UCSD-AML1 (cell line): ENCODE measurements at regions not wholly inside any gene's neighbourhood (a gene's known extent, or its start where the extent isn't known, plus 50 kb on each side); places are given as distances from the start of the nearest gene placed in this dataset.
"Not testable (repeated sequence)": the region's sequence is repeated elsewhere in the genome, so short reads cannot be mapped to it uniquely, and the experiment has no call there.

Experiments used
- DNase-seq: peaks from one replicate; lab custom pipeline; 2025; ENCODE audit not compliant: unreplicated experiment; lab: John Stamatoyannopoulos, UW

DNA sequence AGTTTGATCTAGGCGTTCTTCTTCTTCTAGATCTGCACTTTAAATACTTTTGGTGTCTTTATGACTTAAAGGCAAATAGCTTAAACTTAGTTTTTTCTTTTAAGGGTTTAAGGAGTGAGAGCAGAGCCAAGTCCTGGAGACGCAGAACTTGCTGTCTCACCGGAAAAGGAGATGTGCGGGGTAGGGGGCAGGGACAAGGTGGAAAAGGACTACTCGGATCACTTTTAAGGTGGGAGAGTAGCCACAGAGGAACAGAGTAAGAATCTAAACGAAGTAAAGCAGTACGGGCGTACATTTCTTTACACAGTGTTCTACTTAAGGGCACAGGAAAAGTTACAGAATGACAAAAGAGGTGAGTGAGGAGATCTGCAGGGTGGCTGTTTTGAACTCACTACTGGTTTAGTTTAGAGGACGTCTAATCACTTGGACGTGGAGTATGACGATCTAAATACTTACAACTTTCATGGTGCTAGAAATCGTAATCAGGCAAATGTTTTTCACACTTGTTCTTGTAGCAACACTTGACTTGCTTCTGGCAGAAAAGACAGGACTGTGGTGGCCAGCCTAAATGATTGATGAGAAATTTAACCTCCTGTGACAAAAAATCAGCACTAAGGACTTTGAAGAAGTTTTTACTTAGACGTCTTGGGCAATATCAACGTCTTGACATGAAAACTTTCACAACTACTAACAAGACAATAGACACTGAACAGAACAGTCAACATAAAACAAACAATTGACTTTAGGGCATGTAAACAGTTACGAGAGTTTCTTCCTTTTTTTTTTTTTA lies 127.0 kb downstream of the ART5 start:
- not testable (repeated sequence) for DNase-seq

DNA sequence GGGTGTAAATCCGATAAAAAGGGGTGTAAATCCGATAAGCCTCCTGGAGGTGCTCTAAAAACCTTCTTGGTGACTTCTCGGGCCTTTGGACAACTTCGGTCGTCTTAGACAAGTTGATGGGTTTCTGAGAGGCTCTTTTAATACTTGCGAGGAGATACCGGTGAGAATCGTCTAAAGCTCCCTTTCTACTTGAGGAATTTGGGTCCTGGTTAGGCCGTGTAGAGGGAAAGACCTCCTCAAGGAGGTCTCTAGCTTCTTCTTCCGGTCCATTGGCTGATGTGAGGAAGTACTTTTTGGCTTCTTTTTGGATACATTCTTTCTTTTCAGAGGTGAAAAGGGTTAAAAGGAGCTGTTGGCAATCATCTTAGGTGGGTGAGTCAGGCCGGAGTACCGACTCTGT lies 128.5 kb downstream of the ART5 start:
- not testable (repeated sequence) for DNase-seq

DNA sequence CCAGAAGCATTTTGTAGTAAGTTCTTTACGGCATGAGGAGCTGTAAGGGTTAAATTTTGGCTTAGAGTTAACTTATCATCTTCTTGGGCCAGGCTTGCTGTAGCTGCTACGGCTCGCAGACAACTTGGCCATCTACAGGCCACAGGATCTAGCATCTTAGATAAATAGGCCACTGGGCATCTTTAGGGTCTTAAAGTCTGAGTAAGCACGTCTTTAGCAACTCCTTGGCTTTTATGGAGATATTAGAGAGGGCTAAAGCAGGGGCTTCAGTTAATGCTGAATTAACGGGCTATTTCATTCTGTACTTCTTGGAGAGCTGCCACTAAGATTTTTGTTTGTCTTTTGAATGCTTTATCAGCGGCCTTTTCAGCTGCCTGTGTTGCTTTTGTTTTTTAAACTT lies 129.0 kb downstream of the ART5 start:
- DNase-seq: not testable (repeated sequence)

DNA sequence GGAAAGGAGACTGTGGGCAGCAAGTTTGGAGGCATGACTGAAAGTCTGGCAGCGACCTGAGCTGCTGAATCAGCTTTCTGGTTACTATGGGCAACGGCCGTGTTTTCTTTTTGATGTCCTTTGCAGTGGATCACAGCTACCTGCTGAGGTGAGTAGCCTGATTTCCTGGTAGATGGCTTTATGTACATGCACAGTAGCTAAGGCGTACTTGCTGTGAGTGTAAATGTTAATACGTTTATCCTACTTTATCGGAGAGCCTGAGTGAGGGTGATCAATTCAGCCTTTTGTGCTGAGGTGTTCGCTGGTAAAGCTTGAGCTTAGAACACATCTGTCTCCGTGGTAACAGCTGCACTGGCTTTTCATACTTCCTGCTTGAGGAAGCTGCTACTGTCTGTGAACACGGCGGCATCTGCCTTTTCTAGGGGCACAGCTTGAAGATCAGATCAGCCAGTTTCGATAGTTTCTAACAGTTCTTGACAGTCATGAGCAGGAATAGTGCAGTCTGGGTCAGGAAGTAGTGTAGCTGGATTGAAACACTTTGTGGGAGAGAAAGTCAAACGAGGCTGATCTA lies 129.6 kb downstream of the ART5 start:
- DNase-seq: not testable (repeated sequence)

DNA sequence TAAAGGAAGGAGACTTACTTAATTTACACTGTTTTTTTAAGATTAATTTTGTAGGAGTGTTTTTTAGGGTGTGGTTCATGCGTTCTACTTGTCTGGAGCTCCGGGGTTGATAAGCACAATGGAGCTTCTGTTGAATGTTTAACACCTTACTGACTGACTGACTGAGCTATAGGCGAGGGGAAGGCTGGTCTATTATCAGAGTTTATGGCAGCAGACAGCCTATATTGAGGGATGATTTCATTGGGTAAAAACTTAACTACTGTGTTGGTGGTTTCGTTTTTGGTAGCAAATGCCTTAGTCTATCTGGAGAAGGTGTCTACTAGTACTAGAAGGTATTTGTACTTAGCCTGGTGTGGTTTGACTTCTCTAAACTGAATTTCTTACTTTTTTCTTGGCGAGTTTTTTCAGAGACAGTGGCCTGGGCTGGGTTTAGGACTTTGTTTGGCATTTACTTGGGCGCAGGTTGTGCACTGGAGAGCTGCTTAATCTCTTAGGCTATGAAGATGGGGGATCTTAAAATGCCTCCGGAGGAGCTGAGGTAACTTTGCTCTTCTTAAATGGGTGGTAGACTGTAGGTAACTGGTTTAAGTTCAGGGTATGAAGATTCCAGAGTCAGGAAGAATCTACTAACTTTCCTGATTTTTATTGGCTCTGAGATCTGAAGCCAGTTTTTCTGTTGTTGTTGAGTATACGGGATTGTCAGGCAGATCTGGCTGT lies 130.2 kb downstream of the ART5 start:
- not testable (repeated sequence) for DNase-seq

DNA sequence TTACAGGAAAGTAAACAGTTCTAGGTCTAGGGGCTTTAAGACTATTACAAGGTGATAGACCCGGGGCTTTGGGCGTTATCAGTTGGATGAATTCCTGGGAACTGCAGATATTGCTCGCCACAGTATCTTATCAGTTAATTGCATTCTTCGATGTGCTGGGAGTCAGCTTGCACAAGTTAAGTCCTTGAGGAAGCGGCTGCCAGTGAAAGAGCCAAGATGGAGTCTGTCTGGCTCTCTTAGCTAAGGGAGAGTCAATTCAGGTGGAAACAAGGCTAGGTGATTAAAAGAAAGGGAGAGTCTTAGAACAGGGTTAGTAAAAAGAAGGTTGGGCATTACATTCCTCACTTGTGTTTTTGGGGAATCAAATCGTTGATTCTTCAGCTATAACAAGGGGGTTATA lies 130.6 kb upstream of the ZNF195 start:
- DNase-seq: not testable (repeated sequence)

DNA sequence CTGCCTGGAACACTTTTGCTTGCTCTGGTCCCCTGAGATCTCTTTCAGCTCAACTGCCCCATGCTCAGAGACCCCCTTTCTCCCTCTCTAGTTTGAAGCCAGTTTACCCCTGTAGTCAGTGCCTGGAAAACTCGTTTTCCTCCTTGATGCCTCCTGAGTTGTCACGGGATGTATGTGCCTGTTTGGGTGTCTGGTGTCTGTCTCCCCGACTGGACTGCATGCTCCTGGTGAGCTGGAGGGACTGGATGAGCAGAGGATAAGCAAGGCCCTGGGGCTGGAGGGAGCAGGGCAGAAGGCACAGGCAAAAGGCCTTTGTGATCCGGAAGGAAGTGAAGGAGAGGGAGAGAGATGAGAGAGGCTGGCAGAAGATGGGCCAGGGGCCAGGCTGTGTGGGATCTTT lies 120.3 kb upstream of the ZNF195 start:
- DNase-seq: not testable (repeated sequence)

DNA sequence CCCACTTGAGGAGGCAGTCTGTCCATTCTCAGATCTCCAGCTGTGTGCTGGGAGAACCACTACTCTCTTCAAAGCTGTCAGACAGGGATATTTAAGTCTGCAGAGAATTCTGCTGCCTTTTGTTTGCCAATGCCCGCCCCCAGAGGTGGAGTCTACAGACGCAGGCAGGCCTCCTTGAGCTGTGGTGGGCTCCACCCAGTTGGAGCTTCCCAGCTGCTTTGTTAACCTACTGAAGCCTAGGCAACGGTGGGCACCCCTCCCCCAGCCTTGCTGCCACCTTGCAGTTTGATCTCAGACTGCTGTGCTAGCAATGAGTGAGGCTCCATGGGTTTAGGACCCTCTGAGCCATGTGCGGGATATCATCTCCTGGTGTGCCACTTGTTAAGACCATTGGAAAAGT lies 119.4 kb upstream of the ZNF195 start:
- DNase-seq: not testable (repeated sequence)

DNA sequence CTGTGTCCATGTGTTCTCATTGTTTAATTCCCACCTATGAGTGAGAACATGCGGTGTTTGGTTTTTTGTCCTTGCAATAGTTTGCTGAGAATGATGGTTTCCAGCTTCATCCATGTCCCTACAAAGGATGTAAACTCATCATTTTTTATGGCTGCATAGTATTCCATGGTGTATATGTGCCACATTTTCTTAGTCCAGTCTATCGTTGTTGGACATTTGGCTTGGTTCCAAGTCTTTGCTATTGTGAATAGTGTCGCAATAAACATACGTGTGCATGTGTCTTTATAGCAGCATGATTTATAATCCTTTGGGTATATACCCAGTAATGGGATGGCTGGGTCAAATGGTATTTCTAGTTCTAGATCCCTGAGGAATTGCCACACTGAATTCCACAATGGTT lies 114.2 kb upstream of the ZNF195 start:
- DNase-seq: not testable (repeated sequence)

DNA sequence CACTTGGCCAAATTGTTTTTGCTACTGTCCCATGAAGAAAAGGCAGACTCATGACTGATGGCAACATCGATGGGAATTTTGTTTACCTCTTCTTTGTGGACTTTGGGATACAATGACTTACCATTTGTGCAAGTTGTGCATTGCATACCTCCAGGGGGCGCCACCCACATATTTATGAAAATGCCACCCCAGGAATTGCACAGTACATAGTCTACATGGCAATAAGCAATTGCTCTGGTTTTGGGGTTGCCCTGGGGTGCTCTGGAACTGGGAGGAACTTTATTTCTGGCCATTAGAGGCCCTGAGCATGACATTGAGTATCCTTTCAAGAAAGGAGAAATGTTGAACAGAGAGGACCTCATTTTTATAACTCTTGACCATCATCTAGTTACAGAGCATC lies 109.1 kb upstream of the ZNF195 start:
- DNase-seq: not testable (repeated sequence)

DNA sequence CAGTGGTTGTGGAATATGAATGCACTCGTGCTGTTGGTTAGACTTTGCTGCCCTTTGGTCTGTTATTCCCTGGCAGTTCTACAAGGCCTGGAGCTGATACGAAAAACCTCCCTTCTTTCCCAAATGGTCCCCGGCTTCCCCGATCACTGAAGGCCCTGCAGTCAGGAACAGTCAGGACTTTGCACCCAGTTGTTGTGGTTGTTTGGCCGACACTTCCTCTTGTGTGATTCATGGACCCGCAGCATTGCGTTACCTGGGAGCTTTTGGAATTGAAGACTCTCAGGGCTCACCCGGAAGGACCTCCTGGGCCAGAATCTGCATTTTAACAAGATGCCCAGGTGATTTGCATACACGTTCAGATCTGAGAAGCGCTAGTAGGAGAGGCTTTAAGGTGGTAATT lies 106.8 kb upstream of the ZNF195 start:
- DNase-seq: not testable (repeated sequence)

DNA sequence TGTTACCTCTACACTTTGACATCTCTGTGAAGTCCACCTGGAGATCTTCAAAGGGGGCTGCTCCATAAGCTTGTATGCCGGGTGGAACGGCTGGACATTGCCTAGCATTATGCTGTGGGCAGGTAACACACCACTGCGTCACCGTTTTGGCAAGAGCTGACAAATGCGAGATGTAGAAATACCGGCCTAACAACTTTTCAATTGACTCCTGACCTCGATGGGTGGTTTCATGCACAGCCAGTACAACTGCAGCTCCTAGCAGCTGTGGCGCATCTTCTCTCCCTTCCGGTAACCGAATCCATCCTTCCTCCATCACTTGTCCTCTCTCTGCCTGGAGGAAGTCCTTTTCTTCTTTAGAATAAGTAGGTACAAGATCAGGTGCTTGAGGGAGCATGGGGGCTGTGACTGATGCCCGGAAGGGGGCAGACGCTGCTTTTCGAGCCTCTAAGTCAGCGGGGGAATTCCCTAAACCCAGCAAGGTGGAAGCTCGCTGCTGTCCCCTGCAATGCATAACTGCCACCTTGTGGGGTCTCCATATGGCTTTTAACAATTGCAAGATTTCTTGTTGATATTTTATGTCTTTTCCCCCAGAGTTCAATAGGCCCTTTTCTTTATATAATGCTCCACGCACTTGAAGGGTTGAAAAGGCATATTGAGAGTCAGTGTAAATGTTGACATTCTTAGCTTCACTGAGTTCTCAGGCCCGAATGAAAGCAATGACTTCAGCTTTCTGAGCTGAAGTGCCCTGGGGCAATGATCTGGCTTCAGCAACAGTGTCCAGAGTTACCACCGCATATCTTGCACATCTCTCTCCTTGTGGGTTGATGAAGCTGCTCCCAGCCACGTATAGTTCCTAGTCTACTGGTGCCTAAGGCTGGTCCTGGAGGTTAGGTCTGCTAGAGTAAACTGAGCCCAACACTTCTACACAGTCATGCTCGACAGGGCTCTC lies 98.3 kb upstream of the ZNF195 start:
- DNase-seq: not testable (repeated sequence)

DNA sequence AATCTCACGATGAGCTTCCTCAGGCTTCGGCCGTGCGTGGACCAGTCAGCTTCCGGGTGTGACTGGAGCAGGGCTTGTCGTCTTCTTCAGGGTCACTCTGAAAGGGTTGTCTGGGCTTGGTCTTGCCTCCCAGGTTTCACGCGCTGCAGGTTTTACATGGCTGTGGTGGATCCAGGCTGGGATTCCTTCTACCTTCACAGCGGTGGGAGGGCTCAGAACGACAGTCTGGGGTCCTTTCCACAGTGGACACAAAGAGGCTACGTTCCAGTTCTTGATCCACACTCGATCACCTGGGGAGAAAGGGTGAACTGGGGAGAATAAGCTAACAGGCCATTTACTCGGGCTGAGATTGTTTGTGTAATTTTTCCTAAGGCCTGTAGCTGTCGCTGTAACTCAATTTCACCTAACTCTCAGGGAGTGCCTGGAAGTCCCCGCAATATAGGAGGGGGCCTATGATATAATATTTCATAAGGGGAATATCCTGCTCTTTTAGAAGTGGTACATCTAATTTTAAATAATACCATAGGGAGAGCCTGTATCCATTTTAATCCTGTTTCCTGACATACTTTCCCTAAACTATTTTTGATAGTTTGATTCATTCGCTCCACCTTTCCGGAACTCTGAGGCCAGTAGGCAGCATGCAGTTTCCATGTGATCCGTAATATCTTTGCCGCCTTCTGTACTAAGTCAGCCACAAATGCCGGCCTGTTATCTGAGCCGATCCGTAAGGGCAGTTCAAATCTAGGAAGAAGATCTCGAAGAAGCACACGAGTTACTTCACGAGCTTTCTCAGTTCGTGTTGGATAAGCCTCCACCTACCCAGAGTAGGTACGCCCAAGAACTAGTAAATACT lies 97.4 kb upstream of the ZNF195 start:
- DNase-seq: not testable (repeated sequence)

DNA sequence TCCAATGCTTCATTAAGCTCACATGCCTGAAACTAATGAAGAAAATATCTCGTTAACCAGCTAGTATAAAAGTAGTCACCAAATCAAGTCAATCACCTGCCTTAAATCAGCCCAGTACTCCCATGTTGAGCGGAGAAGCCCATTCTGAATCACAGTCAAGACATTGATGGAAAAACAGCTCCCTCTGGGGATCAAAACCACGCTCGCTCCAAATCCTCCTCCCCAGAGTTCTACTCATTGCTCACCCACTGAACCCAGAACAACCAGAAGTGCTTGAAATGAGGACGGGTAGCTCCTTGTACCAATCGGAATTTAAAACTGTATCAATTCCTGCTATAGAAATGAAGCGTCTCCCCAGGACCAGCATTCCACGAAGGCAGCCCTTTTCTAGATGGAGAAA lies 90.0 kb upstream of the ZNF195 start:
- not testable (repeated sequence) for DNase-seq

DNA sequence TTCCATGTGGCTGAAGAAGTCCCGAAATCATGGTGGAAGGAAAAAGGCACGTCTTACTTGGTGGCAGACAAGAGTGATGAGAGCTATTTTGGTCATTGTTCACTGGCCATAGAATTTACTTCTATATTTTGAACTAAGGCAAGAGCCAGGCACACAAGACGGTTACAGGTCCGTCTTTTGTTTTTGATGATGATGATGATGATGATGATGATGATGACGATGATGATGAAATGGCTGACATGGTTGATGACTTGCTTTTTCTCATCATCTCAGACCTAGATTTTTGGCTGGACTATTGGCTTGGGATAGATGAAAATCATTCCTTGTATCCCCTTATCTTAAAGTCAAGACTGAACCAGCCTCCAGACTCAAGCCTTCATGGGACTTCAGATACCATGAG lies 88.7 kb upstream of the ZNF195 start:
- not testable (repeated sequence) for DNase-seq

DNA sequence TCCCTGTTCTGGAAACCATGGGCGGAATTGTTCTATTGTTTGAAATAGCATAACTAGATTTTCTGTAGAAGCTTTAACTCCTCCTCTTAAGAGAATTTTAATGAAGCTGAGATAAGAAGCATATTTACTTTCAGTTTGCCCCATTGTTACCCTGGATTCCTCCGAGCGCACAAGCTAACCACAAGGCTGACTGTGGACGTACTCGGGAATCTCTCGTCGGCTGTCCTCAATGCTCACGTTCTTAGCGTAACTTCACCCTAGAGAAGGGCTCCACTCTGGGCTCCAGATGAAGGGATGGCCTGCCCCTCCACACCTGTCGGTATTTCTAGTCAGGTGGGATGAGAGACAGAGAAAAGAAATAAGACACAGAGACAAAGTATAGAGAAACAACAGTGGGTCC lies 76.7 kb upstream of the ZNF195 start:
- DNase-seq: not testable (repeated sequence)

DNA sequence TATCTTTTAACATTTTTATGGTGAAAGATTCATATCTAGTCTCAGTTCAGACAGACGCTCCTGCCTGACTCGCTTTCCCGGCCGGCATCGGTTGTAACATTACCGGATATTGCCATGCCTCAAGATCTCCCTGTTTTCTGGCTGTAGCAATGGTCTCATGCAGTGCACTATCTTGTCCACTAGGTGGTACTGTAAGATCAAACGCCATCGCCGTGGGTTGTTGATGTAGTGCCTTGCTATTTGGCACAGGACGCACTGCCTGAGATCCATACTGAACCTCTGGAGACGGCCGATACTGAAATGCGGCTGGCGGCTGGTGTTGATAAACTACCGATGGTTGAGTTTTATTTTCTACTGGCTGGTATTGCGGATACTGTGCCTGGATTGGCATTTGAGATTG lies 75.9 kb upstream of the ZNF195 start:
- DNase-seq: peak; percentile 33

DNA sequence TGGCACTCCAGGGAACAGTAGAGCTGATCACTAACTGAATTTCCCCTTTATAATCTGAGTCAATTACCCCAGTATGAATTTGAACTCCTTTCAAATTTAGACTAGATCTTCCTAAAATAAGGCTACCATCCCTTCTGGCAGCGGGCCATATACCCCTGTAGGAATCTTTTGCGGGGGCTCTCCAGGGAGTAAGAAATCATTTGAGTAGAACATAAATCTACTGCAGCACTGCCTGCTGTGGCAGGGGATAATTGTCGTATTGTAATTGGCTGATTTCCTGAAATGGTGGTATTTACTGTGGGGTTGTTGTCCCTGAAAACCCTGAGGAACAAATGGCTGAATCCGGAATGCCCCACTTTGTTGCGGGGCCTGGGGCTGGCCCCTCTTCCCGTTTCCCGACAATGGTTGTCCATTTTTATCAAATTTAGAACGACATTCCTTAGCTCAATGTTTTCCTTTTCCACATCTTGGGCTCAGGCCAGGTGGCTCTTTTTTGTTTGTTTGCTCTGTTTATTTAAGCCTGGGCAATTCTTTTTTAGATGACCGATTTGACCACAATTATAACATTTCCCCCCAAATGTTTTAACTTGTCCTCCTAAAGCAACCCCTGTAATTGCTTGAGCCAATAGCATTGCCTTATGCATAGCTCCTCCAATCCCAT lies 74.8 kb upstream of the ZNF195 start:
- DNase-seq: not testable (repeated sequence)

DNA sequence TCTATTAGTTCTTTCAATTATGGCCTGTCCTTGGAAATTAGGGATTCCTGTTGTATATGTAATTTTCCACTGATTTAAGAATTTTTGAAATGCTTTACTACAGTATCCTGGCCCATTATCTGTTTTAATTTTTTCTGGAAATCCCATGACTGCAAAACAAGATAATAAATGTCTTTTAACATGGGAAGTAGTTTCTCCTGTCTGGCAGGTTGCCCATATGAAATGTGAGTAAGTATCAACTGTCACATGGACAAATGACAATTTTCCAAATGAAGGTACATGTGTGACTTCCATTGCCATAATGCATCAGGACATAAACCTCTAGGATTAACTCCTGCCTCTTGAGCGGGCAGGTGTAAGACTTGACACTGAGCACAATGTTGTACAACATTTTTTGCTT lies 71.9 kb upstream of the ZNF195 start:
- not testable (repeated sequence) for DNase-seq
